ENCODE measurements at regions not wholly inside any gene's neighbourhood (a gene's known extent, or its start where the extent isn't known, plus 50 kb on each side); places are given as distances from the start of the nearest gene placed in this dataset.

GRCh38 chr5:8457187-8458037 is 588.5 kb downstream of the MTRR start:
- Histone ChIP-seq H3K4me1 (peaks cover 19% of the 10 kb centered on the region), H3K27ac (peak overlapping the region; percentile 83), H3K27me3 (no peaks in the 10 kb centered on the region), H3K36me3 (no peaks in the 10 kb centered on the region), H3K9me3 (no peaks in the 10 kb centered on the region), H3K4me3 (peak overlapping the region; percentile 51 to 84)
- TF ChIP-seq POLR2AphosphoS5 (IDR thresholded peaks at IDR 0.05; ENCODE audit: insufficient read depth in 1 of 2, low read depth in 1 of 2) (peak; percentile 69 to 88), POLR2A (IDR thresholded peaks at IDR 0.05) (no peak), CTCF (IDR thresholded peaks at IDR 0.05) (no peak)
- DNase-seq (ENCODE audit: extremely low spot score in 2 of 2), result peak; percentile 94 to 97
- intact Hi-C loops (cut with DNase I), result no loop called here

DNA sequence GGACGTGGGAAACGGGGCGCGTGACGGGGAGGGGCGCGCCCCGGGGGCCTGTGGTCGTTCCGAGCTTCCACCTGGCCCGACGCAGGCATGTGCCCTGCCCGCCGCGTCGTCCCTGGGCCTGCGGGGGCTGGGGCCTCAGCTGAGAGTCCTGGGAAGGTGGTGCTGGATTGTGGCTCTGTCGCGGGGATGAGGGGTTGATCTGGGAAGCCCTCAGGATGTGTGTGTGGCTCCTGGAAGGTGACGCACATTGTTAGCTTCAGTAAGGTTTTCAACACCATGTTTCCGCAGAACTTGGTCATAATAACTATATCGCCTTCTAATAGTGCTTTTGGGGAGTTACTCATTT is 589.1 kb downstream of the MTRR start:
- Histone ChIP-seq H3K27ac (peak overlapping the region; percentile 83), H3K9me3 (no peaks in the 10 kb centered on the region), H3K27me3 (no peaks in the 10 kb centered on the region), H3K36me3 (no peaks in the 10 kb centered on the region), H3K4me3 (peak overlapping the region; percentile 51 to 84), H3K4me1 (peaks cover 19% of the 10 kb centered on the region)
- no peak for TF ChIP-seq CTCF (IDR thresholded peaks at IDR 0.05)
- no peak for TF ChIP-seq POLR2AphosphoS5 (IDR thresholded peaks at IDR 0.05; ENCODE audit: insufficient read depth in 1 of 2, low read depth in 1 of 2)
- TF ChIP-seq POLR2A (IDR thresholded peaks at IDR 0.05), result no peak
- no peak for DNase-seq (ENCODE audit: extremely low spot score in 2 of 2)
- intact Hi-C loops (cut with DNase I), result no loop called here

- H3K36me3 ChIP-seq, result no peaks in the 10 kb centered on the region
- H3K27me3 ChIP-seq, result no peaks in the 10 kb centered on the region
- DNase-seq (ENCODE audit: extremely low spot score in 2 of 2), result no peak
- H3K27ac ChIP-seq, result no peak overlapping the region
- TF ChIP-seq POLR2AphosphoS5 (IDR thresholded peaks at IDR 0.05; ENCODE audit: insufficient read depth in 1 of 2, low read depth in 1 of 2), result no peak
- no peak for TF ChIP-seq CTCF (IDR thresholded peaks at IDR 0.05)
- TF ChIP-seq POLR2A (IDR thresholded peaks at IDR 0.05), result no peak
- intact Hi-C loops (cut with DNase I), result no loop called here
- H3K4me1 ChIP-seq, result peaks cover 13% of the 10 kb centered on the region
- H3K9me3 ChIP-seq, result no peaks in the 10 kb centered on the region
- no peak overlapping the region for H3K4me3 ChIP-seq
Observed at GRCh38 chr5:8461543-8461942, 592.6 kb downstream of the MTRR start.

DNA sequence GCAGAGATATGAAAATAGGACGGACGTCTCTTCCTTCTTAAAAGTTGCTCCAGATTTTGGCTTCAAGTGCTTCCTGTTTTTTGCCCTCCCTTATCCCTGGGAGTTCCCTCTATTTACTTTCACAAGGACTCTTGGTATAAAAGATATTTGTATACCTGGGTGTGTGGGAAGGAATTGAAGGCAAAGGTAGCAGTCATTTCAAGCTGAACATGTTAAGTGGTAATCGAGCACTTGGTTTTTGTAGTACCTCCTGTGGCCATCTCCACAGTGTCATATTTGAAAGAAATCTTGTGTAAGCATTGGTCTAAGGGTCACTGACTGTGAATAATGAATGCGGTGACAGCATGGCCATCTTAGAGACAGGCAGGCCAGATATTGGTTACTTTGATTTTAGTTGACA is 593.6 kb downstream of the MTRR start:
- no peak overlapping the region for H3K4me3 ChIP-seq
- H3K4me1 ChIP-seq, result peaks cover 10% of the 10 kb centered on the region
- no peak for TF ChIP-seq POLR2AphosphoS5 (IDR thresholded peaks at IDR 0.05; ENCODE audit: insufficient read depth in 1 of 2, low read depth in 1 of 2)
- no peak for TF ChIP-seq POLR2A (IDR thresholded peaks at IDR 0.05)
- no peak for TF ChIP-seq CTCF (IDR thresholded peaks at IDR 0.05)
- H3K27me3 ChIP-seq, result no peaks in the 10 kb centered on the region
- no peaks in the 10 kb centered on the region for H3K9me3 ChIP-seq
- no peak overlapping the region for H3K27ac ChIP-seq
- H3K36me3 ChIP-seq, result no peaks in the 10 kb centered on the region
- no peak for DNase-seq (ENCODE audit: extremely low spot score in 2 of 2)
- intact Hi-C loops (cut with DNase I), result no loop called here

- no peak for TF ChIP-seq POLR2A (IDR thresholded peaks at IDR 0.05)
- TF ChIP-seq CTCF (IDR thresholded peaks at IDR 0.05), result no peak
- TF ChIP-seq POLR2AphosphoS5 (IDR thresholded peaks at IDR 0.05; ENCODE audit: insufficient read depth in 1 of 2, low read depth in 1 of 2), result no peak
Observed at GRCh38 chr5:8470489-8470888, 601.5 kb downstream of the MTRR start.

More at GRCh38 chr5:8470489-8470888, 601.5 kb downstream of the MTRR start:
- no peaks in the 10 kb centered on the region for H3K27me3 ChIP-seq
- DNase-seq (ENCODE audit: extremely low spot score in 2 of 2), result no peak
- H3K4me1 ChIP-seq, result no peaks in the 10 kb centered on the region
- no peaks in the 10 kb centered on the region for H3K36me3 ChIP-seq
- H3K27ac ChIP-seq, result no peak overlapping the region
- H3K4me3 ChIP-seq, result no peak overlapping the region
- intact Hi-C loops (cut with DNase I), result no loop called here
- H3K9me3 ChIP-seq, result no peaks in the 10 kb centered on the region
